ENCODE measurements at regions not wholly inside any gene's neighbourhood (a gene's known extent, or its start where the extent isn't known, plus 50 kb on each side); places are given as distances from the start of the nearest gene placed in this dataset.

DNA sequence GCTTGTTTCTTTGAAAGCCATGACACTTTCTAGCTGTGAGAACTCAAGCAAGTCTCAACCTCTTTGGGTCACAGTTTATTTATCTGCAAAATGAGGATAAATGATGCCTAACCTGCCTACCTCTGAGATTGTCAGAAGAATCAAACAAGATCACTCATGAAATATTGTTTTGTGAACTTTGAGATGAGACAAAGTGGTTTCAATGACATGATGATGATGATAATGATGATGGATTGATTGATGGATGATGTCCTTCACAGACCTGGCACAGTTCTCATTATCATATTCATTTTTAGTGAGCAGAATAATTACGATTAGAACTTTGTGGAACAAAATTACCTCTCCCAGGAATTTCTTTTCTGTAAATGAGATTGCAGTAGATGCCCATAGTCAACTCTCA, 129.2 kb downstream of the HHIPL2 start:
- TF ChIP-seq CTCF (IDR thresholded peaks at IDR 0.05; ENCODE audit: poor library complexity, severe bottlenecking) (no peak), EP300 (conservative IDR thresholded peaks at IDR 0.05; ENCODE audit: poor library complexity, severe bottlenecking) (peak; percentile 94), EZH2 (IDR thresholded peaks at IDR 0.05; ENCODE audit: borderline replicate concordance, insufficient read depth, low read length, poor library complexity, severe bottlenecking) (no peak), POLR2AphosphoS5 (IDR thresholded peaks at IDR 0.05) (peak; percentile 84), TAF1 (IDR thresholded peaks at IDR 0.05; ENCODE audit: low read depth) (no peak)
- TF ChIP-seq, protein P1, sequence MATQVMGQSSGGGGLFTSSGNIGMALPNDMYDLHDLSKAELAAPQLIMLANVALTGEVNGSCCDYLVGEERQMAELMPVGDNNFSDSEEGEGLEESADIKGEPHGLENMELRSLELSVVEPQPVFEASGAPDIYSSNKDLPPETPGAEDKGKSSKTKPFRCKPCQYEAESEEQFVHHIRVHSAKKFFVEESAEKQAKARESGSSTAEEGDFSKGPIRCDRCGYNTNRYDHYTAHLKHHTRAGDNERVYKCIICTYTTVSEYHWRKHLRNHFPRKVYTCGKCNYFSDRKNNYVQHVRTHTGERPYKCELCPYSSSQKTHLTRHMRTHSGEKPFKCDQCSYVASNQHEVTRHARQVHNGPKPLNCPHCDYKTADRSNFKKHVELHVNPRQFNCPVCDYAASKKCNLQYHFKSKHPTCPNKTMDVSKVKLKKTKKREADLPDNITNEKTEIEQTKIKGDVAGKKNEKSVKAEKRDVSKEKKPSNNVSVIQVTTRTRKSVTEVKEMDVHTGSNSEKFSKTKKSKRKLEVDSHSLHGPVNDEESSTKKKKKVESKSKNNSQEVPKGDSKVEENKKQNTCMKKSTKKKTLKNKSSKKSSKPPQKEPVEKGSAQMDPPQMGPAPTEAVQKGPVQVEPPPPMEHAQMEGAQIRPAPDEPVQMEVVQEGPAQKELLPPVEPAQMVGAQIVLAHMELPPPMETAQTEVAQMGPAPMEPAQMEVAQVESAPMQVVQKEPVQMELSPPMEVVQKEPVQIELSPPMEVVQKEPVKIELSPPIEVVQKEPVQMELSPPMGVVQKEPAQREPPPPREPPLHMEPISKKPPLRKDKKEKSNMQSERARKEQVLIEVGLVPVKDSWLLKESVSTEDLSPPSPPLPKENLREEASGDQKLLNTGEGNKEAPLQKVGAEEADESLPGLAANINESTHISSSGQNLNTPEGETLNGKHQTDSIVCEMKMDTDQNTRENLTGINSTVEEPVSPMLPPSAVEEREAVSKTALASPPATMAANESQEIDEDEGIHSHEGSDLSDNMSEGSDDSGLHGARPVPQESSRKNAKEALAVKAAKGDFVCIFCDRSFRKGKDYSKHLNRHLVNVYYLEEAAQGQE (IDR thresholded peaks at IDR 0.05; ENCODE audit: borderline replicate concordance), result no peak

Measured in neural cell (in vitro differentiated cells).